ENCODE measurements at regions not wholly inside any gene's neighbourhood (a gene's known extent, or its start where the extent isn't known, plus 50 kb on each side); places are given as distances from the start of the nearest gene placed in this dataset.

DNA sequence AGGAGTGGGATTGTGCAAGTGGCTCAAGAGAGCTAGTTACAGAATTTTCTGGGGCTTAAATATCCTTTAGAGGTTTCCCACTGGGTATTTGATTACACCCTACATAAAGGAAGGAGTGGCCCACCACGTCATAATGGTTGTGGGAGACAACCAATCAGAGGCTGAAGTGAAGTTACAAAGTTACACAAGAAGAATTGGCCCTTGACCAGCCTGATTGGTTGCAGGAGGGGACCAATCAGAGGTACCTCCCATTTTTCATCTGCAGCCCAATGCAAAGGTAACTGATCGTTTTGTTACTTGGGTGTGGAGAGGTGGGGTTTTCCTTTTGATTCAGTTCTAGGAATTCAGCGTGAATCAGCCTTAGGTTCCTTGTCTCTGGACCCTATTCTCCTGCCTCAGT lies 430.5 kb upstream of the FAT3 start:
- ChIA-PET CTCF (no interaction called here), POLR2A (no interaction called here)
- Mint-ChIP-seq H3K27ac (no peak overlapping the region), H3K9me3 (peaks cover 0 to 15% (median 5%) of the 10 kb centered on the region in 11 donors), H3K4me3 (no peak overlapping the region), H3K27me3 (no peaks in the 10 kb centered on the region), H3K36me3 (peaks cover 0 to 3% (median 0%) of the 10 kb centered on the region in 5 donors), H3K4me1 (peaks cover 0 to 9% (median 0%) of the 10 kb centered on the region in 7 donors)
- no peak overlapping the region for H3K27ac ChIP-seq (ENCODE audit: low read depth, low read length)
- H3K9me3 ChIP-seq (ENCODE audit: control insufficient read depth in 2 of 3, low read length in 3 of 3): no peaks in the 10 kb centered on the region
- H3K27me3 ChIP-seq (ENCODE audit: control insufficient read depth in 2 of 2, insufficient read depth in 2 of 2, low read length in 2 of 2): no peaks in the 10 kb centered on the region
- no peak for ATAC-seq
- no peaks in the 10 kb centered on the region for H3K36me3 ChIP-seq (ENCODE audit: control insufficient read depth in 2 of 3, insufficient read depth in 3 of 3, low read length in 3 of 3)
- DNase-seq: no peak
- H3K4me1 ChIP-seq (ENCODE audit: control insufficient read depth in 2 of 2, insufficient read depth in 2 of 2, low read length in 2 of 2): no peaks in the 10 kb centered on the region
- intact Hi-C loops (cut with micrococcal nuclease): no loop called here
- H3K4me3 ChIP-seq (ENCODE audit: low read length): no peak overlapping the region

DNA sequence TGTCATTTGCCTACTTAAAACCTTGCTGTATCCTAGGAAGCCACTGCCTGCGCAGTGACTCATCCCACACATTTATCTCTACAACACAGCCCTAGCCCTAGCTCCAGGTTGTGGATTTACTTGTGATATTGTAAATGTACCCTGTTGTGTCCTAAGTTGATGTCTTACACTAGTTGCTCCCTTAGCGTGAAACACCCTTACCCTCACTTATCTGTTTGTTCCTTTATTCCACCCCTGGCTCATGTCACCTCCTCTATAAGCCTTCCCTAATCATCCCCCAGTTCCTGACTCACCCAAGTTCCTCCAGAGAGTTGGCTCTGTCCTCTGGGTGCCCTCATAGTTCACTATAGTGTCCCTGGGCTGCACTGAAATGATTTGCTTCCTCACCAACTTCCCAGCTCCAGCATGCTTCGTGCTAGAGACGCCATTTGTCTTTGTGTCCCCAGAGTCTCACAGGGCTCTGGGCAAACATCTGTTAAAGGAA lies 431.8 kb upstream of the FAT3 start:
- DNase-seq (no peak), ATAC-seq (no peak)
- Mint-ChIP-seq H3K27me3 (no peaks in the 10 kb centered on the region), H3K9me3 (peaks cover 0 to 15% (median 5%) of the 10 kb centered on the region in 11 donors), H3K4me3 (peak overlapping the region in 1 of 10 donors; percentile 22), H3K27ac (peak overlapping the region in 1 of 9 donors; percentile 21), H3K36me3 (peaks cover 0 to 3% (median 0%) of the 10 kb centered on the region in 5 donors), H3K4me1 (peaks cover 0 to 9% (median 0%) of the 10 kb centered on the region in 7 donors)
- intact Hi-C loops (cut with micrococcal nuclease): no loop called here
- Histone ChIP-seq H3K4me1 (ENCODE audit: control insufficient read depth in 2 of 2, insufficient read depth in 2 of 2, low read length in 2 of 2) (no peaks in the 10 kb centered on the region), H3K27ac (ENCODE audit: low read depth, low read length) (no peak overlapping the region), H3K4me3 (ENCODE audit: low read length) (no peak overlapping the region), H3K9me3 (ENCODE audit: control insufficient read depth in 2 of 3, low read length in 3 of 3) (no peaks in the 10 kb centered on the region), H3K27me3 (ENCODE audit: control insufficient read depth in 2 of 2, insufficient read depth in 2 of 2, low read length in 2 of 2) (no peaks in the 10 kb centered on the region), H3K36me3 (ENCODE audit: control insufficient read depth in 2 of 3, insufficient read depth in 3 of 3, low read length in 3 of 3) (no peaks in the 10 kb centered on the region)
- CTCF ChIA-PET: no interaction called here
- POLR2A ChIA-PET: no interaction called here

DNA sequence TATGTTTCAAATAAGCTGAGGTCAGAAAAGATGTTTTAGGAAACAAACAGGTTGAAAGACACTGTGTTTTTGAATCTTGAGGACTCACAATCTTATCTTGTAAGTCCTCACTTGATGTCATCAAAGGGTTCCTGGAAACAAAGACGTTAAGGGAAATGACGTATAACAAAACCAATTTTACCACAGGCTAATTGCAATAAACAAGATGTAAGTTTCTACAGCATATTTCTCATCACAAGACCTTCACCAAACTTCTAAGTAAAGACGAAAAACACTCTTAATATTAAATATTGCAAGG lies 433.5 kb upstream of the FAT3 start:
- no peak for ATAC-seq
- Histone ChIP-seq H3K27ac (ENCODE audit: low read depth, low read length) (no peak overlapping the region), H3K27me3 (ENCODE audit: control insufficient read depth in 2 of 2, insufficient read depth in 2 of 2, low read length in 2 of 2) (no peaks in the 10 kb centered on the region), H3K36me3 (ENCODE audit: control insufficient read depth in 2 of 3, insufficient read depth in 3 of 3, low read length in 3 of 3) (no peaks in the 10 kb centered on the region), H3K4me1 (ENCODE audit: control insufficient read depth in 2 of 2, insufficient read depth in 2 of 2, low read length in 2 of 2) (no peaks in the 10 kb centered on the region), H3K9me3 (ENCODE audit: control insufficient read depth in 2 of 3, low read length in 3 of 3) (no peaks in the 10 kb centered on the region), H3K4me3 (ENCODE audit: low read length) (no peak overlapping the region)
- Mint-ChIP-seq H3K27me3 (no peaks in the 10 kb centered on the region), H3K36me3 (peaks cover 0 to 3% (median 0%) of the 10 kb centered on the region in 5 donors), H3K9me3 (peaks cover 0 to 15% (median 5%) of the 10 kb centered on the region in 11 donors), H3K4me1 (peaks cover 0 to 9% (median 0%) of the 10 kb centered on the region in 7 donors), H3K27ac (peak overlapping the region in 1 of 9 donors; percentile 94), H3K4me3 (peak overlapping the region in 1 of 10 donors; percentile 39)
- intact Hi-C loops (cut with micrococcal nuclease): no loop called here
- DNase-seq: no peak
- CTCF ChIA-PET: no interaction called here
- POLR2A ChIA-PET: no interaction called here

DNA sequence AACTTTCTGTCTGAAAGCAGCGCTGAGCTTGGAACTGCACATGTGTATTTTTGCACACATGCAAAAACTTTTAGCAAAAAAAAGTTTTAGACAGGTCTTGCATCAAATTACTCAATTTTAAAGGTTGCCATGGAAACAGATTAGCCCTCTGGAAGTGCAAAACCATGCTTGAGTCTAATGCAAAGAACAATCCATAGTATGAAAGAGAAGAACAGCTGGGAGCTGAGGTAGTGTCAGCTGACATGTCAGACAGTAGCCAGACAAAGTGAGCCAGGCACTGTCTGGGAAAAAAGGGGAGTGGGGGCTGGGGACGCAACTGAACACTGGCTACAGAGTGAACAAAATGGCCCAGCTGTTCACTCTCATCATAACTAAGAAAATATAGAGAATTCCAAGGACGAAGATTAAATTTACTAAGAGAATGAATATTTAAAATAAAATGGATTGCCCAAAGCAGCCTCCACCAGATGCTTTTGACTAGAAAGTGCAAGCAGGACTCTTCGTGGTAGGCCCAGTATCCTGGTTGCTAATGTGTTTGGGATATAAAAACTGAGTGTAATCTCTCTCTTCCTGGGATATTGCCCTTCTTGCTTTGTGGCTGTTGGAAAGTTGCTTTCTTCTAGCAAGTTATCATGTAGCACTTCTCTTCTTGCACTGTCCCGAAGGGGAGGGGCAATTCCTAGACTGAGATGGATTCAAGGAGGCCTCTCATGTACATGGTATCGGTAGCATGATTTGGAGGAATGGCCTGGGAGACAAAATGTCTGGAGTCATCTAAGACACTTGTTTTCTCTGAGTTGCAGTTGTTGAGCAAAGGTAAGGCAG lies 434.1 kb upstream of the FAT3 start:
- DNase-seq (no peak), ATAC-seq (no peak)
- Mint-ChIP-seq H3K36me3 (peaks cover 0 to 3% (median 0%) of the 10 kb centered on the region in 5 donors), H3K4me1 (peaks cover 0 to 9% (median 0%) of the 10 kb centered on the region in 7 donors), H3K4me3 (peak overlapping the region in 1 of 10 donors; percentile 39), H3K27ac (peak overlapping the region in 1 of 9 donors; percentile 94), H3K9me3 (peaks cover 0 to 16% (median 7%) of the 10 kb centered on the region in 11 donors), H3K27me3 (no peaks in the 10 kb centered on the region)
- Histone ChIP-seq H3K4me3 (ENCODE audit: low read length) (no peak overlapping the region), H3K27me3 (ENCODE audit: control insufficient read depth in 2 of 2, insufficient read depth in 2 of 2, low read length in 2 of 2) (no peaks in the 10 kb centered on the region), H3K9me3 (ENCODE audit: control insufficient read depth in 2 of 3, low read length in 3 of 3) (no peaks in the 10 kb centered on the region), H3K27ac (ENCODE audit: low read depth, low read length) (no peak overlapping the region), H3K36me3 (ENCODE audit: control insufficient read depth in 2 of 3, insufficient read depth in 3 of 3, low read length in 3 of 3) (no peaks in the 10 kb centered on the region), H3K4me1 (ENCODE audit: control insufficient read depth in 2 of 2, insufficient read depth in 2 of 2, low read length in 2 of 2) (no peaks in the 10 kb centered on the region)
- intact Hi-C loops (cut with micrococcal nuclease): no loop called here
- ChIA-PET POLR2A (no interaction called here), CTCF (no interaction called here)

DNA sequence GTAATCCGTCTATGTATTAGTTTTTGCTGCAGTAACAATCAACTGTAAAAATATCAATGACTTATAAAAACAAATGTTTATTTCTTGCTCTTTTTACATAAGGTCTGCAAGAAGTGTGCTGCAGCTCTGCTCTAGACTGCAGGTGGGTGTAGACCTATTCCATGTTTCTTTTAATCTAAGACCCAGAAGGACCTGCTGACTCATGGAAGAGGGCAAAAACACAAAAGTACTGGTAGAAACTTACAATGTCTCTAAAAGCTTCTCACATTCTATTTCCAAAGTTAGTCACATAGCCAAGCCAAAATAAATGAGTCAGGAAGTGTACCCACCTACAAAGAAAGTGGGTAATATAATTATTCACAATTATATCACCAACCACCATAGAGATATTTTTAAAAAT lies 435.9 kb upstream of the FAT3 start:
- H3K27me3 Mint-ChIP-seq: no peaks in the 10 kb centered on the region
- Histone ChIP-seq H3K36me3 (ENCODE audit: control insufficient read depth in 2 of 3, insufficient read depth in 3 of 3, low read length in 3 of 3) (no peaks in the 10 kb centered on the region), H3K27me3 (ENCODE audit: control insufficient read depth in 2 of 2, insufficient read depth in 2 of 2, low read length in 2 of 2) (no peaks in the 10 kb centered on the region), H3K4me1 (ENCODE audit: control insufficient read depth in 2 of 2, insufficient read depth in 2 of 2, low read length in 2 of 2) (no peaks in the 10 kb centered on the region), H3K9me3 (ENCODE audit: control insufficient read depth in 2 of 3, low read length in 3 of 3) (no peaks in the 10 kb centered on the region), H3K4me3 (ENCODE audit: low read length) (no peak overlapping the region), H3K27ac (ENCODE audit: low read depth, low read length) (no peak overlapping the region)
- ChIA-PET POLR2A (no interaction called here), CTCF (no interaction called here)
- intact Hi-C loops (cut with micrococcal nuclease): no loop called here
- H3K27ac Mint-ChIP-seq: no peak overlapping the region
- no peak for DNase-seq
- ATAC-seq: no peak
- H3K36me3 Mint-ChIP-seq: peaks cover 0 to 3% (median 0%) of the 10 kb centered on the region in 5 donors
- H3K9me3 Mint-ChIP-seq: peaks cover 1 to 20% (median 7%) of the 10 kb centered on the region in 11 donors
- H3K4me1 Mint-ChIP-seq: peaks cover 0 to 9% (median 0%) of the 10 kb centered on the region in 7 donors
- no peak overlapping the region for H3K4me3 Mint-ChIP-seq

DNA sequence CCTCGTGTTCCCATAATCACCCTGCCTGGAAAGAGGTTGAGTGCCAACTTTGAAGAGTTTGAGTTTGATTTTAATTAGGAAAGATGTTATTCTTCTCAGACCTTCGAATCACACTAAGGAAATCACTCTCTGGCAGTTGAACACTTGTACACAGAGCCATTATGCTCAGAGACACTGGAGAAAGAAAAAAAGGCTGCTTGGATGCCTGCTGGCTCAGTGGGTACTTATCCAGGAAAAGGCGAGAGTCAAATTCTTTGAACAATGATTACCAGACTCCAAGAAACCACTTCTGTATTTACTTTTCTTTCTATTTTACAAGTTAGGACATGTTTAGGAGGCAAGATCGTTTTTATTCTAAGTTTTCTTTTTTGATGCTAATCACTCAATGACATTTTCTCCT lies 438.5 kb upstream of the FAT3 start:
- intact Hi-C loops (cut with micrococcal nuclease): no loop called here
- no peaks in the 10 kb centered on the region for H3K4me1 ChIP-seq (ENCODE audit: control insufficient read depth in 2 of 2, insufficient read depth in 2 of 2, low read length in 2 of 2)
- H3K4me3 Mint-ChIP-seq: no peak overlapping the region
- H3K4me3 ChIP-seq (ENCODE audit: low read length): no peak overlapping the region
- no peaks in the 10 kb centered on the region for H3K36me3 ChIP-seq (ENCODE audit: control insufficient read depth in 2 of 3, insufficient read depth in 3 of 3, low read length in 3 of 3)
- no peak overlapping the region for H3K27ac ChIP-seq (ENCODE audit: low read depth, low read length)
- H3K4me1 Mint-ChIP-seq: peaks cover 0 to 4% (median 0%) of the 10 kb centered on the region in 7 donors
- peaks cover 0 to 24% (median 14%) of the 10 kb centered on the region in 11 donors for H3K9me3 Mint-ChIP-seq
- H3K27me3 ChIP-seq (ENCODE audit: control insufficient read depth in 2 of 2, insufficient read depth in 2 of 2, low read length in 2 of 2): no peaks in the 10 kb centered on the region
- DNase-seq: no peak
- no peak overlapping the region for H3K27ac Mint-ChIP-seq
- H3K27me3 Mint-ChIP-seq: no peaks in the 10 kb centered on the region
- CTCF ChIA-PET: no interaction called here
- H3K9me3 ChIP-seq (ENCODE audit: control insufficient read depth in 2 of 3, low read length in 3 of 3): no peaks in the 10 kb centered on the region
- H3K36me3 Mint-ChIP-seq: peaks cover 0 to 6% (median 0%) of the 10 kb centered on the region in 5 donors
- POLR2A ChIA-PET: no interaction called here
- no peak for ATAC-seq

DNA sequence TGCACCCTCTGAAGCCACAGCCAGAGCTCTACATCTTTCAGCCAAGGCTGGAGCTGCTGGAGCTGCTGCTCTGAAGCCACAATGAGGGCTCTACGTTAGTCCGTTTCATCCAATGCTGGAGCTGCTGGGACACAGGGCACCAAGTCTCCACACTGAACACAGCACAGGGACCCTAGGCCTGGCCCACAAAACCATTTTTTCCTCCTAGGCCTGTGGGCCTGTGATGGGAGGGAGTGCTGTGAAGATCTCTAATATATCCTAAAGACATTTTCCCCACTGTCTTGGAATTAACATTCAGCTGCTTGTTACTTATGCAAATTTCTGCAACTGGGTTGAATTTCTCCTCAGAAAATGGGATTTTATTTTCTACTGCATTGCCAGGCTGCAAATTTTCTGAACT lies 441.4 kb upstream of the FAT3 start:
- peaks cover 0 to 17% (median 10%) of the 10 kb centered on the region in 11 donors for H3K9me3 Mint-ChIP-seq
- no peak overlapping the region for H3K4me3 Mint-ChIP-seq
- Histone ChIP-seq H3K4me3 (ENCODE audit: low read length) (no peak overlapping the region), H3K27me3 (ENCODE audit: control insufficient read depth in 2 of 2, insufficient read depth in 2 of 2, low read length in 2 of 2) (no peaks in the 10 kb centered on the region), H3K27ac (ENCODE audit: low read depth, low read length) (no peak overlapping the region), H3K9me3 (ENCODE audit: control insufficient read depth in 2 of 3, low read length in 3 of 3) (no peaks in the 10 kb centered on the region), H3K36me3 (ENCODE audit: control insufficient read depth in 2 of 3, insufficient read depth in 3 of 3, low read length in 3 of 3) (no peaks in the 10 kb centered on the region), H3K4me1 (ENCODE audit: control insufficient read depth in 2 of 2, insufficient read depth in 2 of 2, low read length in 2 of 2) (no peaks in the 10 kb centered on the region)
- ChIA-PET POLR2A (no interaction called here), CTCF (no interaction called here)
- no peak overlapping the region for H3K27ac Mint-ChIP-seq
- H3K27me3 Mint-ChIP-seq: no peaks in the 10 kb centered on the region
- H3K4me1 Mint-ChIP-seq: no peaks in the 10 kb centered on the region
- DNase-seq (no peak), ATAC-seq (no peak)
- intact Hi-C loops (cut with micrococcal nuclease): no loop called here
- peaks cover 0 to 6% (median 0%) of the 10 kb centered on the region in 5 donors for H3K36me3 Mint-ChIP-seq

Measured in naive thymus-derived CD4-positive, alpha-beta T cell (primary cell).